PC-3 (cell line): ENCODE measurements at regions not wholly inside any gene's neighbourhood (a gene's known extent, or its start where the extent isn't known, plus 50 kb on each side); places are given as distances from the start of the nearest gene placed in this dataset.

ENCODE experiments used
- ATAC-seq: fragments of 200-7000 bp; cut with Tn5 transposase; 2 replicates; pipeline ENCODE4 v1.9.1; 2020; ENCODE audit warnings: mild to moderate bottlenecking, moderate library complexity
- BruUV-seq: library from RNA; stranded (reverse); fragments of 400-500 nt; replicated peaks from 2 replicates; lab custom pipeline; 2021; lab: Mats Ljungman, UMichigan
- CTCF ChIA-PET: fragments of 300-600 bp; sonication (Branson Sonifier 250); formaldehyde crosslinking; loops from one replicate; lab custom pipeline; 2022; ENCODE audit warnings: antibody characterized with exemption; lab: Charles Lee
- POLR2A ChIA-PET: fragments of 300-600 bp; sonication (Branson Sonifier 250); formaldehyde crosslinking; loops from one replicate; lab custom pipeline; 2022; ENCODE audit warnings: antibody characterized with exemption; ENCODE audit not compliant: unreplicated experiment; lab: Charles Lee
- DNase-seq: peaks from one replicate; pipeline ENCODE4 v3.0.0-alpha.2; 2015
- H2AFZ ChIP-seq: fragments of 300-600 bp; sonication (generic); 2 replicates; pipeline ENCODE4 v1.6.0; 2016; ENCODE audit warnings: antibody characterized with exemption, low read length
- H3F3A ChIP-seq: fragments of 300-600 bp; sonication (generic); one replicate; pipeline ENCODE4 v1.6.0; 2017; ENCODE audit warnings: antibody characterized with exemption, low read length, control low read depth, mild to moderate bottlenecking; ENCODE audit not compliant: unreplicated experiment
- H3K27ac ChIP-seq: fragments of 300-600 bp; sonication (generic); 2 replicates; pipeline ENCODE4 v1.5.1; 2016; ENCODE audit warnings: mild to moderate bottlenecking, low read length
- H3K27me3 ChIP-seq: fragments of 300-600 bp; sonication (generic); 2 replicates; pipeline ENCODE4 v1.6.1; 2016; ENCODE audit warnings: low read length, mixed read lengths
- H3K36me3 ChIP-seq: fragments of 300-600 bp; sonication (generic); 2 replicates; pipeline ENCODE4 v1.6.1; 2016; ENCODE audit warnings: low read depth, mixed run types, low read length, mixed read lengths
- H3K4me1 ChIP-seq: fragments of 300-600 bp; sonication (generic); 2 replicates; pipeline ENCODE4 v1.5.1; 2016; ENCODE audit warnings: low read length; ENCODE audit not compliant: insufficient read depth
- H3K4me2 ChIP-seq: fragments of 300-600 bp; sonication (generic); 2 replicates; pipeline ENCODE4 v1.6.0; 2016; ENCODE audit warnings: low read length
- H3K4me3 ChIP-seq: fragments of 300-600 bp; sonication (generic); 2 replicates; pipeline ENCODE4 v1.5.1; 2016; ENCODE audit warnings: mild to moderate bottlenecking, low read length, mixed read lengths
- H3K79me2 ChIP-seq: fragments of 300-600 bp; sonication (generic); 2 replicates; pipeline ENCODE4 v1.6.1; 2017; ENCODE audit warnings: low read length, mixed read lengths
- H3K9ac ChIP-seq: fragments of 300-600 bp; sonication (generic); 2 replicates; pipeline ENCODE4 v1.6.0; 2016; ENCODE audit warnings: mild to moderate bottlenecking, low read length
- H3K9me2 ChIP-seq: fragments of 300-600 bp; sonication (generic); replicated peaks from 2 replicates; pipeline ENCODE4 v1.6.1; 2016; ENCODE audit warnings: mixed run types, low read length, mixed read lengths
- H3K9me3 ChIP-seq: fragments of 300-600 bp; sonication (generic); 2 replicates; pipeline ENCODE4 v1.6.1; 2016; ENCODE audit warnings: low read length, mixed read lengths
- H4K20me1 ChIP-seq: fragments of 300-600 bp; sonication (generic); 2 replicates; pipeline ENCODE4 v1.6.1; 2016; ENCODE audit warnings: low read length, mixed read lengths
- EZH2 ChIP-seq: fragments of 300-600 bp; sonication (generic); IDR thresholded peaks from one replicate; pipeline ENCODE4 v1.6.1; 2017; ENCODE audit warnings: antibody characterized with exemption, mild to moderate bottlenecking, low read length; ENCODE audit not compliant: unreplicated experiment
- EZH2phosphoT487 ChIP-seq: fragments of 300-600 bp; sonication (generic); IDR thresholded peaks from 2 replicates; pipeline ENCODE4 v1.6.1; 2018; ENCODE audit warnings: mild to moderate bottlenecking, antibody characterized with exemption, low read length, borderline replicate concordance
- intact Hi-C: fragments of 100-400 bp; cut with micrococcal nuclease; formaldehyde crosslinking; loops from 2 replicates; pipeline ENCODE4 v1.9.0; 2023
- TF ChIP-seq, protein P1 (sequence below): fragments of 300-600 bp; sonication (generic); conservative IDR thresholded peaks from 2 replicates; pipeline ENCODE4 v1.5.1; 2017; ENCODE audit warnings: antibody characterized with exemption, low read depth, mild to moderate bottlenecking, low read length

DNA sequence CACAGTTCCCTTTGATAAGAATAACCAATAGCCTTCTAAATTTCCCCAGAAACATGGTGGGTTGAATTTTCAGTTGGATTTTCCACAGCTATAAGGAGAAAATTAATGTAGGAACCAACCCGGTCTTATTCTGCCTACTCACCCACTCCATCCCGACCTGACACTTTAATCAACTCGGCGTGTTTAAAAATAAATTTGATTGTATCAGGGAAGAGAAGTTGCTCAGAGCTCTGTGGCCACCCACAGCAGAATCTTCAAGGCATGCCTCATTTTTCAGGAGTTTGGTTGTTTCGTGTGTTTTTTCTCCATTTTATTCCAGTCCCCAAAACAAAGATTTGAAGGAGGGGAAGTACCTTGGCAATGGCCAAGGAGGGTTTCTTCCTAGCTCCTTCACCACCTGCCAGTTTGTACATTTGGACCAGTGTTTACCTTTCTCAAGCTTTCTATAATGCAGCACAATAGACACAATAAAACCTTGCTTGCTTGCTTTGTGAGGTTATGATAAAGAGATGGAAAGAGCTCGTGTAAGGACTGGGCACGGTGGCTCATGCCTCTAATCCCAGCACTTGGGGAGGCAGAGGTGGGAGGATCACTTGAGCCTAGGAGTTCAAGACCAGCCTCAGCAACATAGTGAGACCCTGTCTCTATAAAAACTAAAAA lies 297.2 kb upstream of the JARID2 start:
- no peak overlapping the region for H3K27ac ChIP-seq
- no peaks in the 10 kb centered on the region for H3K36me3 ChIP-seq
- H3F3A ChIP-seq = no peaks in the 10 kb centered on the region
- CTCF ChIA-PET = interaction anchor here (0.6 kb wide), 1 partner anchor 274 kb away, joined by 5 read pairs; no protein-coding TSS in a partner anchor
- H3K4me3 ChIP-seq = no peak overlapping the region
- no peaks in the 10 kb centered on the region for H3K9me3 ChIP-seq
- no peaks in the 10 kb centered on the region for H3K79me2 ChIP-seq
- POLR2A ChIA-PET = no interaction called here
- no peaks in the 10 kb centered on the region for H3K27me3 ChIP-seq
- no peak overlapping the region for H3K4me2 ChIP-seq
- intact Hi-C loops = no loop called here
- no peaks in the 10 kb centered on the region for H4K20me1 ChIP-seq
- TF ChIP-seq, protein P1, sequence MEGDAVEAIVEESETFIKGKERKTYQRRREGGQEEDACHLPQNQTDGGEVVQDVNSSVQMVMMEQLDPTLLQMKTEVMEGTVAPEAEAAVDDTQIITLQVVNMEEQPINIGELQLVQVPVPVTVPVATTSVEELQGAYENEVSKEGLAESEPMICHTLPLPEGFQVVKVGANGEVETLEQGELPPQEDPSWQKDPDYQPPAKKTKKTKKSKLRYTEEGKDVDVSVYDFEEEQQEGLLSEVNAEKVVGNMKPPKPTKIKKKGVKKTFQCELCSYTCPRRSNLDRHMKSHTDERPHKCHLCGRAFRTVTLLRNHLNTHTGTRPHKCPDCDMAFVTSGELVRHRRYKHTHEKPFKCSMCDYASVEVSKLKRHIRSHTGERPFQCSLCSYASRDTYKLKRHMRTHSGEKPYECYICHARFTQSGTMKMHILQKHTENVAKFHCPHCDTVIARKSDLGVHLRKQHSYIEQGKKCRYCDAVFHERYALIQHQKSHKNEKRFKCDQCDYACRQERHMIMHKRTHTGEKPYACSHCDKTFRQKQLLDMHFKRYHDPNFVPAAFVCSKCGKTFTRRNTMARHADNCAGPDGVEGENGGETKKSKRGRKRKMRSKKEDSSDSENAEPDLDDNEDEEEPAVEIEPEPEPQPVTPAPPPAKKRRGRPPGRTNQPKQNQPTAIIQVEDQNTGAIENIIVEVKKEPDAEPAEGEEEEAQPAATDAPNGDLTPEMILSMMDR = no peak
- TF ChIP-seq EZH2phosphoT487 = no peak
- TF ChIP-seq EZH2 = no peak
- no peaks in the 10 kb centered on the region for H3K9me2 ChIP-seq
- no peak for DNase-seq
- no peak for ATAC-seq
- no peak overlapping the region for H3K9ac ChIP-seq
- BruUV-seq = no TSS peak
- no peak overlapping the region for H2AFZ ChIP-seq
- no peaks in the 10 kb centered on the region; the same call in 1 of the 2 replicates for H3K4me1 ChIP-seq

DNA sequence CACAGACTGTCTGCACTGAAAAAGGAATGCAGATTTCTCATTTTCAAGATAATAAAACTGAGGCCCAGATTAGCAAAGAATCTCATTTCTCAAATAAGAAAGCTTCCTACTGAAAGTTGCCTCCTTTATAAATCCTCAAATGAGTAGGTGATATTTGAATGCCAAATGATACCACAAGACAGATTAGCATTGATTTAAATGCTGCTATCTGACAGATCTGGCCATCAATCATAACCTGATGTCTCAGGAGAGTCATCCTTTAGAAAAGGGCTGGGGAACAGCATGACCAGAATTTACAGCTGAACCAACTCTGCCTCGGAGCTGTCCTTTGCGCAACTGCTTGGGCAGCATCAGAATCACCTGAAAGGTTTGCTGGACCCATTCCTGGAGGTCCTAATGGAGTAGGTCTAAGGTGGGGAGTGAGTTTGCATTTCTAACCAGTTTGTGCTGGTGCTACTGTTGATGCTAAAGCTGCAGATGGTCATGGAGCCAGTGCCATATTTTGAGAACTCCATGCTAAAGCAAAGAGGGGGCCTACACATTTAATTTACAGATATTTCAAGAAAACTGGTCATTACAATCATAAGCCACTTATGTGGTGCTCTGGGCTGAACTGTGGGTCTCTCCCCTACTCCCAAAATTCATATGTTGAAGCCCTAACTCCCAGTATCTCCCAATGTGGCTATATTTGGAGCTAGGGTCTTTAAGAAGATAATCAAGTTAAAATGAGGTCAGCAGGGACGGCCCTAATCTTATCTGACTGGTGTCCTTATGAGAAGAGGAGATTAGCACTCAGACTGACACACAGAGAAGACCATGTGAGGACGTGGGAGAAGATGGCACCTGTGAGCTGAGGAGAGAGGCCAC lies 295.5 kb upstream of the JARID2 start:
- TF ChIP-seq EZH2phosphoT487 (no peak), EZH2 (no peak)
- TF ChIP-seq, protein P1 = no peak
- Histone ChIP-seq H3K4me3 (no peak overlapping the region), H3K9me3 (no peaks in the 10 kb centered on the region), H3K9me2 (no peaks in the 10 kb centered on the region), H3K36me3 (no peaks in the 10 kb centered on the region), H4K20me1 (no peaks in the 10 kb centered on the region), H3K4me1 (no peaks in the 10 kb centered on the region), H3K9ac (no peak overlapping the region), H3K27me3 (no peaks in the 10 kb centered on the region), H3F3A (no peaks in the 10 kb centered on the region), H3K4me2 (no peak overlapping the region), H2AFZ (no peak overlapping the region), H3K79me2 (no peaks in the 10 kb centered on the region), H3K27ac (no peak overlapping the region)
- DNase-seq (no peak), ATAC-seq (no peak)
- no TSS peak for BruUV-seq
- intact Hi-C loops = no loop called here
- ChIA-PET POLR2A (no interaction called here), CTCF (no interaction called here)

DNA sequence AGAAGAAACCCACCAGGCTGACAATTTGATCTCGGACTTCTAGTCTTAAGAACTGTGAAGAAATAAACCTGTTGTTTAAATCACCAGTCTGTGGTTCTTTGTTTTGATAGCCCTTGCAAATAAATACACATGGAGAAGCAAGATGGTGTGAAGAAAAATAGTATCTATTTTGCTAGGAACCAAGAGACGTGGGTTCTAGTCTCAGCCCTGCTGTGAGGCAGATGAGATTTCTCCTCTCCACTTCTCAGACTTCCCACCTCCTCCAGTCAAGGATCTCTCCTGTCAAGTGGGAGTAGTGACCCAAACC lies 294.9 kb upstream of the JARID2 start:
- Histone ChIP-seq H3K4me1 (no peaks in the 10 kb centered on the region), H3K9me3 (no peaks in the 10 kb centered on the region), H2AFZ (no peak overlapping the region), H3K9me2 (no peaks in the 10 kb centered on the region), H3K79me2 (no peaks in the 10 kb centered on the region), H3F3A (no peaks in the 10 kb centered on the region), H3K4me3 (no peak overlapping the region), H4K20me1 (no peaks in the 10 kb centered on the region), H3K4me2 (no peak overlapping the region), H3K27me3 (no peaks in the 10 kb centered on the region), H3K36me3 (no peaks in the 10 kb centered on the region), H3K27ac (no peak overlapping the region), H3K9ac (no peak overlapping the region)
- no peak for DNase-seq
- ATAC-seq = no peak
- CTCF ChIA-PET = no interaction called here
- no TSS peak for BruUV-seq
- POLR2A ChIA-PET = no interaction called here
- TF ChIP-seq EZH2phosphoT487 = no peak
- TF ChIP-seq EZH2 = no peak
- TF ChIP-seq, protein P1 = no peak
- intact Hi-C loops = no loop called here
